ENCODE measurements at regions not wholly inside any gene's neighbourhood (a gene's known extent, or its start where the extent isn't known, plus 50 kb on each side); places are given as distances from the start of the nearest gene placed in this dataset.
"Not testable (repeated sequence)": the region's sequence is repeated elsewhere in the genome, so short reads cannot be mapped to it uniquely, and the experiment has no call there.

GRCh38 chr17:37859451-37859850 lies 64.8 kb upstream of the TBC1D3K start:
- no peak for DNase-seq (ENCODE audit: low spot score in 2 of 2)
- no peak for FAIRE-seq

- not testable (repeated sequence) for FAIRE-seq; DNase-seq (ENCODE audit: low spot score in 2 of 2)
Observed at GRCh38 chr17:37858391-37858790, 65.8 kb upstream of the TBC1D3K start.

- FAIRE-seq (no peak), DNase-seq (ENCODE audit: low spot score in 2 of 2) (no peak)
Observed at GRCh38 chr17:37856245-37856644, 68.0 kb upstream of the TBC1D3K start.

GRCh38 chr17:37849617-37849972 lies 74.6 kb upstream of the TBC1D3K start:
- FAIRE-seq, result no peak
- DNase-seq (ENCODE audit: low spot score in 2 of 2), result no peak

- FAIRE-seq, result no peak
- no peak for DNase-seq (ENCODE audit: low spot score in 2 of 2)
Observed at GRCh38 chr17:37848690-37849616, 75.3 kb upstream of the TBC1D3K start.

GRCh38 chr17:37847811-37848331 lies 76.3 kb upstream of the TBC1D3K start:
- FAIRE-seq, result no peak
- no peak for DNase-seq (ENCODE audit: low spot score in 2 of 2)

GRCh38 chr17:37847102-37847501 lies 77.1 kb upstream of the TBC1D3K start:
- DNase-seq (ENCODE audit: low spot score in 2 of 2) (no peak), FAIRE-seq (no peak)

GRCh38 chr17:37844977-37845293 lies 79.3 kb upstream of the TBC1D3K start:
- DNase-seq (ENCODE audit: low spot score in 2 of 2) (no peak), FAIRE-seq (no peak)

- FAIRE-seq (no peak), DNase-seq (ENCODE audit: low spot score in 2 of 2) (no peak)
Observed at GRCh38 chr17:37844158-37844976, 79.8 kb upstream of the TBC1D3K start.

GRCh38 chr17:37842401-37842800 lies 81.8 kb upstream of the TBC1D3K start:
- FAIRE-seq (no peak), DNase-seq (ENCODE audit: low spot score in 2 of 2) (no peak)

- FAIRE-seq, result no peak
- no peak for DNase-seq (ENCODE audit: low spot score in 2 of 2)
Observed at GRCh38 chr17:37841232-37841631, 83.0 kb upstream of the TBC1D3K start.

GRCh38 chr17:37840576-37840975 lies 83.6 kb upstream of the TBC1D3K start:
- DNase-seq (ENCODE audit: low spot score in 2 of 2) (no peak), FAIRE-seq (no peak)

- FAIRE-seq, result no peak
- DNase-seq (ENCODE audit: low spot score in 2 of 2), result no peak
Observed at GRCh38 chr17:37839196-37839978, 84.8 kb upstream of the TBC1D3K start.

GRCh38 chr17:37838276-37838675 lies 85.9 kb upstream of the TBC1D3K start:
- DNase-seq (ENCODE audit: low spot score in 2 of 2) (no peak), FAIRE-seq (no peak)

GRCh38 chr17:37836593-37836992 lies 87.6 kb upstream of the TBC1D3K start:
- FAIRE-seq, result no peak
- no peak for DNase-seq (ENCODE audit: low spot score in 2 of 2)

GRCh38 chr17:37834168-37834567 lies 89.3 kb upstream of the HNF1B start:
- DNase-seq (ENCODE audit: low spot score in 2 of 2), result no peak
- FAIRE-seq, result no peak

GRCh38 chr17:37833237-37833859 lies 88.5 kb upstream of the HNF1B start:
- no peak for FAIRE-seq
- no peak for DNase-seq (ENCODE audit: low spot score in 2 of 2)

- DNase-seq (ENCODE audit: low spot score in 2 of 2) (no peak), FAIRE-seq (no peak)
Observed at GRCh38 chr17:37831986-37832385, 87.1 kb upstream of the HNF1B start.

- DNase-seq (ENCODE audit: low spot score in 2 of 2) (no peak), FAIRE-seq (no peak)
Observed at GRCh38 chr17:37831492-37831891, 86.6 kb upstream of the HNF1B start.

Data from frontal cortex (tissue), 3 donors.